ENCODE measurements at regions not wholly inside any gene's neighbourhood (a gene's known extent, or its start where the extent isn't known, plus 50 kb on each side); places are given as distances from the start of the nearest gene placed in this dataset.

GRCh38 chr21:38188037-38188436, 68.8 kb upstream of the KCNJ15 start:
- DNase-seq (ENCODE audit: low read depth): no peak

GRCh38 chr21:38196036-38196435, 60.8 kb upstream of the KCNJ15 start:
- DNase-seq (ENCODE audit: low read depth): no peak

GRCh38 chr21:38202811-38203210, 54.0 kb upstream of the KCNJ15 start:
- DNase-seq (ENCODE audit: low read depth): no peak

GRCh38 chr21:38203229-38203628, 53.6 kb upstream of the KCNJ15 start:
- DNase-seq (ENCODE audit: low read depth): peak; percentile 42

GRCh38 chr21:38205940-38206339, 50.9 kb upstream of the KCNJ15 start:
- no peak for DNase-seq (ENCODE audit: low read depth)

GRCh38 chr21:38206646-38207045, 50.1 kb upstream of the KCNJ15 start:
- DNase-seq (ENCODE audit: low read depth): no peak
